ENCODE measurements at regions not wholly inside any gene's neighbourhood (a gene's known extent, or its start where the extent isn't known, plus 50 kb on each side); places are given as distances from the start of the nearest gene placed in this dataset.
"Not testable (repeated sequence)": the region's sequence is repeated elsewhere in the genome, so short reads cannot be mapped to it uniquely, and the experiment has no call there.

DNA sequence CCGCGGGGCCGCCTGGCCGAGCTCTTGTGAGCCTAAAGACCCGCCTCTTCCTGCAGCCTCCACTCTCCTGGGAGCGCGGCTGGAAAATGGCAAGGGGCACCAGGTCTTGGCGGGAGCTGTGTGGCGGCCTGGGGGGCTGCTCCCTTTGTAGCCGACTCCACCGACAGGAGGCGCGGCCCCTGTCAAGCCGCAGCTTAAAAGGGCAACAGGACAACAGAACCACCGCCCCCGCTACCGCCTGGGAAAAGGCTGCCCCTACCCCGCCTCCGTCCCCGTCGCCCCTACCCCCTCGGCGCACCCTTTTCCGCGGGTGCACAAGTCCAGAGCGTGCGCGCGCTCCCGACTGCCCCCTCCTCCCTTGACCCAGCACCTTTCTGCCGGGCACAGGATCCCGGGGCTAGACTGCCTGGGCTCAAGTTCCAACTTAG is 60.3 kb downstream of the GOLGA8K start:
- H3K4me1 Mint-ChIP-seq; H3K4me3 Mint-ChIP-seq; H3K36me3 Mint-ChIP-seq (ENCODE audit: low read depth); H3K27ac Mint-ChIP-seq; H3K27me3 Mint-ChIP-seq (ENCODE audit: low read depth); H3K9me3 Mint-ChIP-seq: not testable (repeated sequence)

DNA sequence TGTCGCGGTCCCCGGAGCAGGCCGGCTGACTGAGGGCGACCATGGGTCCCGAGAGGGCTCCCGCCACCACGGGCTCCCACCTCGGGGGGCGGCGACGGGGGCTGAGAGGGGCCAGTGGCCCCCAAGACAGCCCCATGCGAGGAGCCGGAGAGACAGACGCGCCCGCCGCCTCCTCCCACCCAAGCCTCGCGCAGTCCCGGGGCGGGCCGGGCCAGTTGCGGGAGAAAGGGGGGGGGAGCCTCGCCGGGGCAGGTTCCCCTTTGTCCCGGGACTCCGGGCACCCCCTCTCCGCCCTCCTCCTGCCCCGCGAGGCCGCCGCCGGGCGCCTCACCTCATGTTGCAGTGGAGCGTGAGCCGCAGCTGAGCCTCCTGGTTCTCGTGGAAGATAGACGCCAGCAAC is 60.8 kb downstream of the GOLGA8K start:
- H3K27me3 Mint-ChIP-seq (ENCODE audit: low read depth); H3K9me3 Mint-ChIP-seq: not testable (repeated sequence)

DNA sequence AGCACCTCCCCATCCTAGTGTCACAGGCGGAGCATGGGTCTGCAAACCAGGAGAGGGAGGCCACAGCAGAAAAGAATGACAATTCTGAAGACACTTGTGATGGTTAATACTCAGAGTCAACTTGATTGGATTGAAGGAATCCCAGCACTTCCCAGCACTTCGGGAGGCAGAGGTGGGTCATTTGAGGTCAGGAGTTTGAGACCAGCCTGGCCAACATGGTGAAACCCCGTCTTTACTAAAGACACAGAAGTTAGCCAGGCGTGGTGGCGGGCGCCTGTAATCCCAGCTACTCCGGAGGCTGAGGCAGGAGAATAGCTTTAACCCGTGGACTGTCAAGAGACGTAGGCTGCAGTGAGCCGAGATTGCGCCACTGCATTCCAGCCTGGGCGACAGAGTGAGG is 61.6 kb downstream of the GOLGA8K start:
- H3K27ac Mint-ChIP-seq = peak overlapping the region in 1 of 3 experiments; percentile 69
- not testable (repeated sequence) for H3K9me3 Mint-ChIP-seq
- H3K4me3 Mint-ChIP-seq = peak overlapping the region; percentile 68 to 78 (median 75)

More for the DNA sequence above, 60.8 kb downstream of the GOLGA8K start:
- not testable (repeated sequence) for H3K4me3 Mint-ChIP-seq; H3K4me1 Mint-ChIP-seq; H3K27ac Mint-ChIP-seq; H3K36me3 Mint-ChIP-seq (ENCODE audit: low read depth)

DNA sequence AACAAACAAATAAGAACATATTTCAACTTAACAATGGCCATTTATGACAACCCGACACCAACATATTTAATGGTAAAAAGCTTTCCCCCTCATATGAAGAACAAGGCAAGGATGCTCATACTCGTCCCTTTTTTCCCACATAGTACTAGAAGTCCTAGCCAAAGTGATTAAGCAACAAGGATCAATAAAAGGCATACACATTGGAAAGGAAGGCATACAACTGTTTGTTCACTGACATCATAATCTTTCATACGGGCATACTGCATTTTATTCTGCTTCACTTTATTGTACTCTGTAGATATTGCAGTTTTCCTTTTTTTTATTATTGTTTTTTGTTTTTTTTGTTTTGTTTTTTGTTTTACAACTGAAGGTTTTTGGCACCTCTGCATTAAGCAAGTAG is 66.3 kb downstream of the GOLGA8K start:
- H3K4me1 Mint-ChIP-seq; H3K9me3 Mint-ChIP-seq; H3K27me3 Mint-ChIP-seq (ENCODE audit: low read depth); H3K36me3 Mint-ChIP-seq (ENCODE audit: low read depth); H3K27ac Mint-ChIP-seq; H3K4me3 Mint-ChIP-seq: not testable (repeated sequence)

More for the DNA sequence above, 61.6 kb downstream of the GOLGA8K start:
- H3K36me3 Mint-ChIP-seq (ENCODE audit: low read depth); H3K4me1 Mint-ChIP-seq; H3K27me3 Mint-ChIP-seq (ENCODE audit: low read depth): not testable (repeated sequence)

DNA sequence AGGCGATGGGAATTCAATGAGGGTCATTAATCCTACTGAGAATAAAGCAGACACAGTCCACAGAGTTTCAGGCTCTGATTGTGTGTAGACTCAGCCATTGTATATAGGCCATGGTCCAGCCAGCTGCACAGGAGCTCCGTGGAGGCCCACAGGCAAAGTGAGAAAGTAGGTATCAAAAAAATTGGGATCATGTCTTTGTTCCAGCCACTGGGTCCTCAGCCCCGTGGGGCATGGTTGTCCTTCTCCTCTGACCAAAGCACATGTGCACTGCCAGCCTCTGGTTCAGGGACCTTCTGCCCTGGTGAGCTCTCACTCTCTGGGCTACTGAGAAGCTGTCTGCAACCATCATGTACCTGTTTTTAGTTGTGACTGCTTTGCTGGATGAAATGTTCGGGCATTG is 79.7 kb downstream of the GOLGA8K start:
- H3K4me1 Mint-ChIP-seq; H3K4me3 Mint-ChIP-seq; H3K9me3 Mint-ChIP-seq; H3K27ac Mint-ChIP-seq; H3K27me3 Mint-ChIP-seq (ENCODE audit: low read depth); H3K36me3 Mint-ChIP-seq (ENCODE audit: low read depth): not testable (repeated sequence)

- H3K4me1 Mint-ChIP-seq; H3K36me3 Mint-ChIP-seq (ENCODE audit: low read depth); H3K27me3 Mint-ChIP-seq (ENCODE audit: low read depth); H3K9me3 Mint-ChIP-seq; H3K4me3 Mint-ChIP-seq; H3K27ac Mint-ChIP-seq: not testable (repeated sequence)
These were observed 83.8 kb downstream of the GOLGA8K start for GRCh38 chr15:32319247-32319646.

DNA sequence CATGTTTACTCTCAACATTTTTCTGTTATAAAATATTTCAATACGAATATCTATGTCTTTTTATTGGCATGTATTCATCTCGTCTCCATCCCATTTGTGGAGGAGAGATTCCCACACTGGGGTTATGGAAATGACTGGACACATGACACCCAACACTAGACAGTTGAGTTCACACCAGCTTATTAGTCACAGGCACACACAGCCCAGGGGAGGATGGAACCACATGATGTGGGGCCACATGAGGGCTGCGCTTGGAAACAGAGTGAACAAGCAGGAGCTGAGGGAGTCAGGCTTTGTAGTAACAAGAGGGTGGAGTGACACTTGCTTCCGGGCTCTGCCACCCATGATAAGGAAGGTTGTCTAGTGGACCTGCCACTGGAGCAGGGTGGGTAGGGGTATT is 86.6 kb downstream of the GOLGA8K start:
- H3K4me1 Mint-ChIP-seq; H3K27me3 Mint-ChIP-seq (ENCODE audit: low read depth); H3K36me3 Mint-ChIP-seq (ENCODE audit: low read depth); H3K27ac Mint-ChIP-seq; H3K4me3 Mint-ChIP-seq; H3K9me3 Mint-ChIP-seq: not testable (repeated sequence)

DNA sequence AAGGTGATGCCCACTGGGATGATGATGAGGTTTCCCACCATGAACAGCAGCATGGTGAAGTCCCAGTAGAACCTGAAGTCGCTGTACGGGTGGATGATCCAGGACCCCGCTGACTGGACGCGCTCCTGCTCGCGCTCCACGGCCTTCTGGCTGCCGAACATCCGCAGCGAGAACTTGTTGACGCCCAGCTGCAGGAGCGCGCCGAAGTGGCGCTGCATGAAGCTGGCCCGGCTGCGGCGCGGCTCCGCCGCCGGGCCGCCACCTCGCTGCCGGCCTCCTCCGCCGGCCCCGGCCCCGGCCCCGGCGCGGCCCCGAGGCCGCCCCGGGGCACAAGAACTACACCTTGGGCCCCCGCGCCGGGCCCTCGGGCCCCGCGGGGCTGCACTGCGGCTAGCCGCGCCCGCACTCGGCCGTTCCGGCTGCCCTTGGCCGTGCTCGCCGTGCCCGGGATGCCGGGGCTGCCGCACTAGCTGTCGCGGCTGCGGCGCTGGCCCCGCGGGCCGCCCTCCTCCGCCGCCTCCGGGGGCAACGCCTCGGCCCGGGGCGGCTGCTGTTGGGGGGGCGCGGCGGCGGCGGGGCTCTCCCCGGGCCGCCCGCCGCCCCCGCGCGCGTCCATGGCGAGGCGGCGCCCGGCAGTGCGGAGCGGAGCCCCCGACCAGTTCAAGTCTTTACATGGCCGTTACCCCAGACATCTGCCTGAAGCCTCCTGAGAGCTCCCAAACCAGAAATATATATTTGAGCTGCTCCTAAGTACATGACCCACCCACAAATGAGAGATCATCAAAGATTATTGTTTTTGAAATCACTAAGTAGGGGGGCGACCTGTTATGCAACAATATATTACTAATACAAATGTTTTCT is 87.8 kb downstream of the GOLGA8K start:
- not testable (repeated sequence) for H3K4me1 Mint-ChIP-seq; H3K36me3 Mint-ChIP-seq (ENCODE audit: low read depth); H3K27ac Mint-ChIP-seq; H3K27me3 Mint-ChIP-seq (ENCODE audit: low read depth); H3K9me3 Mint-ChIP-seq
- peak overlapping the region in 1 of 3 experiments; percentile 47 for H3K4me3 Mint-ChIP-seq

DNA sequence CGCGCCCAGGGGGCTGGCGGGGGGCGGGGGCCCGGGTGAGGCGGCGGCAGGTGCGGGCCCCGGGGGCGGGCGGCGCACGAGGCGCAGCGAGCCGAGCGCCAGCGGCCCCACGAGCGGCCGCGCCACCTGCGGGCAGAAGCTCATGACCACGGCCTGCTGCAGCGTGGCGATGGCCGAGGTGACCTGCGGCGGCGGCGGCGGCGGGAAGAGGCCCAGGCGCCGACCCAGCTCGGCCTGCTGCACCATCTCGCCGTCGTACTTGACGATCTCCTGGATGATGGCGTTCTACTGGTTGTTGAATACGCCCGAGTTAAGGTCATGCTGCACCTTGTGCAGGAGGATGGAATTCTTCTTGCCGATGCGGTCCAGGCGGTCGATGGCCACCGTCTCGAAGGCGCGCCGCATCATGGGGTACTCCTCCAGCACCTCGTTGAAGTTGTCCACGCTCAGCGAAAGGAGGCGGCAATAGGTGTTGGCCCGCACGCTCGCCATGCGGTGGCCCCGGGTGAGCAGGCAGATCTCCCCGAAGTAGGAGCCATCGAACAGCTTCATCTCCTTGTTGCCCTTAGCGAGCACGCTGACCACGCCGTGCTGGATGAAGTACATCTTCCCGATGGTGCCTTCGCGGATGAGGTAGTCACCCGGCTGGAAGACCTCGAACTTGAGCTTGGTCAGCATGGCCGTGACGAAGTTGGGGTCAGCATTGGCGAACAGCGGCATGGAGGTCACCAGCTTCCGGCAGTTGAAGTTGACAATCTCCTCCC is 89.5 kb downstream of the GOLGA8K start:
- H3K9me3 Mint-ChIP-seq; H3K4me3 Mint-ChIP-seq; H3K4me1 Mint-ChIP-seq; H3K27ac Mint-ChIP-seq; H3K27me3 Mint-ChIP-seq (ENCODE audit: low read depth); H3K36me3 Mint-ChIP-seq (ENCODE audit: low read depth): not testable (repeated sequence)

GRCh38 chr15:32312721-32313120 is 90.4 kb downstream of the GOLGA8K start:
- H3K27ac Mint-ChIP-seq; H3K36me3 Mint-ChIP-seq (ENCODE audit: low read depth); H3K9me3 Mint-ChIP-seq: not testable (repeated sequence)

DNA sequence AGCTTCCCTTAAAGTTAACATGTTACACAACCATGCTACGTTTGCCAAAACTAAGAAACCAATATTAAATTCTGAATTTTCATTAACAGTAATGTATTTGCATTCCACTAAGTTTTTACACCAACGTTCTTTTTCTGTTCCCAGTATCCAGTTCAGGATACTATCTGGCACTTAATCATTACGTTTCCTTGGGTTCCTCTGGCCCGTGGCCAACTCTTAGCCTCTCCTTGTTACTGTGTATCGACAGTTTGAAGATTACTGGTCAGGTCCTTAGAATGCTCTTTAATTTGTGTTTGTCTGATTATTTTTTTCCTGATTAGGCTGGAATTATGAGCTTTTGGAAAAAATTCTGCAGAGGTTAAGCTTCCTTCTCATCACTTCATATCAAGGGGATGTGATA is 95.5 kb downstream of the GOLGA8K start:
- H3K4me3 Mint-ChIP-seq = not testable (repeated sequence)

More at GRCh38 chr15:32312721-32313120, 90.4 kb downstream of the GOLGA8K start:
- not testable (repeated sequence) for H3K27me3 Mint-ChIP-seq (ENCODE audit: low read depth); H3K4me1 Mint-ChIP-seq; H3K4me3 Mint-ChIP-seq

GRCh38 chr15:32276200-32276830 is 126.8 kb downstream of the GOLGA8K start:
- not testable (repeated sequence) for H3K27ac Mint-ChIP-seq; H3K27me3 Mint-ChIP-seq (ENCODE audit: low read depth); H3K4me3 Mint-ChIP-seq; H3K36me3 Mint-ChIP-seq (ENCODE audit: low read depth); H3K9me3 Mint-ChIP-seq; H3K4me1 Mint-ChIP-seq

More for the DNA sequence above, 95.5 kb downstream of the GOLGA8K start:
- H3K4me1 Mint-ChIP-seq; H3K36me3 Mint-ChIP-seq (ENCODE audit: low read depth); H3K9me3 Mint-ChIP-seq; H3K27ac Mint-ChIP-seq; H3K27me3 Mint-ChIP-seq (ENCODE audit: low read depth): not testable (repeated sequence)

DNA sequence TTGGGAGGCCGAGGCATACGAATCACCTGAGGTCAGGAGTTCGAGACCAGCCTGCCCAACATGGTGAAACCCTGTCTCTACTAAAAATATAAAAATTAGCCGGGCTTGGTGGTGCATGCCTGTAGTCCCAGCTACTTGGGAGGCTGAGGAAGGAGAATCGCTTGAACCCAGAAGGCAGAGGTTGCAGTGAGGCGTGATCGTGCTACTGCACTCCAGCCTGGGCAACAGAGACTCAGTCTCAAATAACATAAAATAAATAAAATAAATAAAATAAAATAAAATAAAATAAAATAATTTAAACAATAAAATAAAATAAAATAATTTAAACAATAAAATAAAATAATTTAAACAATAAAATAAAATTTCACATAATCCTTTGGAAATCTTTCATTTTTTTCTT is 149.1 kb downstream of the GOLGA8K start:
- H3K9me3 Mint-ChIP-seq; H3K27me3 Mint-ChIP-seq (ENCODE audit: low read depth); H3K36me3 Mint-ChIP-seq (ENCODE audit: low read depth); H3K4me3 Mint-ChIP-seq; H3K4me1 Mint-ChIP-seq; H3K27ac Mint-ChIP-seq: not testable (repeated sequence)

GRCh38 chr15:32249207-32249606 is 153.9 kb downstream of the GOLGA8K start:
- H3K9me3 Mint-ChIP-seq, H3K27ac Mint-ChIP-seq, H3K4me3 Mint-ChIP-seq: not testable (repeated sequence)

DNA sequence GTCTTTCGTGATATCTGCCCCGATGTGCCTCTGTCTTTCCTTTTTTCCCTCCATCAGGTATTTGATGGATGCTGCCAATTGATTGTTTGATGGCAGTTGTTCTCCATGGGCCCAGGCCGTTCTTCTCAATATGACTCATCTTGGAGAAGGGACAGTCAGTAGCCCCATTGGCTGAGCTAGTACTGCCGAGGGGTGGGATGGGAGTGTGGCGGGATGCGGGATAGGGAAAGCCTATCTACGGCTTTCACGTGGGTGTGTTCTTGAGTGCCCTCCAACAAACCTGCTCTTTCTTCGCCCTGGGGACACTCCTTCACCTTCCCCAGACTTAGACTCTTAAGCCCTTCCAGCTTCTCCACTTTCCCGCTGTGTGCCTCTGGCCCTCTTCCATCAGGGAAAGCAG is 159.4 kb downstream of the GOLGA8K start:
- not testable (repeated sequence) for H3K9me3 Mint-ChIP-seq; H3K27me3 Mint-ChIP-seq (ENCODE audit: low read depth); H3K27ac Mint-ChIP-seq

More at GRCh38 chr15:32249207-32249606, 153.9 kb downstream of the GOLGA8K start:
- H3K27me3 Mint-ChIP-seq (ENCODE audit: low read depth); H3K4me1 Mint-ChIP-seq; H3K36me3 Mint-ChIP-seq (ENCODE audit: low read depth): not testable (repeated sequence)

More for the DNA sequence above, 159.4 kb downstream of the GOLGA8K start:
- H3K36me3 Mint-ChIP-seq (ENCODE audit: low read depth); H3K4me1 Mint-ChIP-seq; H3K4me3 Mint-ChIP-seq: not testable (repeated sequence)

Measured in nephron (organoid).